ENCODE measurements at regions not wholly inside any gene's neighbourhood (a gene's known extent, or its start where the extent isn't known, plus 50 kb on each side); places are given as distances from the start of the nearest gene placed in this dataset.
"Not testable (repeated sequence)": the region's sequence is repeated elsewhere in the genome, so short reads cannot be mapped to it uniquely, and the experiment has no call there.

- Mint-ChIP-seq H3K27ac (no peak overlapping the region), H3K4me3 (no peak overlapping the region), H3K9me3 (peaks cover 11% of the 10 kb centered on the region), H3K27me3 (ENCODE audit: low read depth, poor library complexity) (peaks cover 7% of the 10 kb centered on the region), H3K4me1 (peaks cover 30% of the 10 kb centered on the region), H3K36me3 (ENCODE audit: low read depth) (no peaks in the 10 kb centered on the region)
- TF ChIP-seq CTCF (IDR thresholded peaks at IDR 0.05) = no peak
- no peak for DNase-seq
Observed at GRCh38 chr12:14216405-14217294, 148.8 kb upstream of the ATF7IP start.

- DNase-seq = no peak
- H3K9me3 Mint-ChIP-seq = peaks cover 11% of the 10 kb centered on the region
- no peak overlapping the region for H3K27ac Mint-ChIP-seq
- H3K4me3 Mint-ChIP-seq = no peak overlapping the region
- H3K36me3 Mint-ChIP-seq (ENCODE audit: low read depth) = no peaks in the 10 kb centered on the region
- peaks cover 4% of the 10 kb centered on the region for H3K27me3 Mint-ChIP-seq (ENCODE audit: low read depth, poor library complexity)
- TF ChIP-seq CTCF (IDR thresholded peaks at IDR 0.05) = no peak
- H3K4me1 Mint-ChIP-seq = peaks cover 8% of the 10 kb centered on the region
Observed at GRCh38 chr12:14219156-14219555, 146.3 kb upstream of the ATF7IP start.

GRCh38 chr12:14219670-14220069, 145.8 kb upstream of the ATF7IP start:
- not testable (repeated sequence) for H3K4me1 Mint-ChIP-seq

GRCh38 chr12:14225064-14225463, 140.4 kb upstream of the ATF7IP start:
- H3K4me1 Mint-ChIP-seq = no peaks in the 10 kb centered on the region
- H3K27me3 Mint-ChIP-seq (ENCODE audit: low read depth, poor library complexity) = peaks cover 4% of the 10 kb centered on the region
- no peak for DNase-seq
- peaks cover 26% of the 10 kb centered on the region for H3K9me3 Mint-ChIP-seq
- H3K27ac Mint-ChIP-seq = no peak overlapping the region
- no peak overlapping the region for H3K4me3 Mint-ChIP-seq
- no peak for TF ChIP-seq CTCF (IDR thresholded peaks at IDR 0.05)
- H3K36me3 Mint-ChIP-seq (ENCODE audit: low read depth) = no peaks in the 10 kb centered on the region

More at GRCh38 chr12:14219670-14220069, 145.8 kb upstream of the ATF7IP start:
- DNase-seq; H3K36me3 Mint-ChIP-seq (ENCODE audit: low read depth); H3K27me3 Mint-ChIP-seq (ENCODE audit: low read depth, poor library complexity); H3K4me3 Mint-ChIP-seq; H3K27ac Mint-ChIP-seq: not testable (repeated sequence)
- peaks cover 11% of the 10 kb centered on the region for H3K9me3 Mint-ChIP-seq

GRCh38 chr12:14235176-14235575, 130.3 kb upstream of the ATF7IP start:
- DNase-seq; H3K27ac Mint-ChIP-seq; H3K4me3 Mint-ChIP-seq; H3K27me3 Mint-ChIP-seq (ENCODE audit: low read depth, poor library complexity): not testable (repeated sequence)
- H3K9me3 Mint-ChIP-seq = peaks cover 33% of the 10 kb centered on the region
- peaks cover 13% of the 10 kb centered on the region for H3K4me1 Mint-ChIP-seq
- H3K36me3 Mint-ChIP-seq (ENCODE audit: low read depth) = peaks cover 11% of the 10 kb centered on the region

- not testable (repeated sequence) for DNase-seq; H3K4me3 Mint-ChIP-seq; H3K27me3 Mint-ChIP-seq (ENCODE audit: low read depth, poor library complexity); H3K27ac Mint-ChIP-seq
- Mint-ChIP-seq H3K4me1 (peaks cover 23% of the 10 kb centered on the region), H3K36me3 (ENCODE audit: low read depth) (peaks cover 12% of the 10 kb centered on the region), H3K9me3 (peaks cover 28% of the 10 kb centered on the region)
Observed at GRCh38 chr12:14236641-14237040, 128.8 kb upstream of the ATF7IP start.

- H3K36me3 Mint-ChIP-seq (ENCODE audit: low read depth) = peaks cover 8% of the 10 kb centered on the region
- peak; percentile 67 for TF ChIP-seq CTCF (IDR thresholded peaks at IDR 0.05)
- H3K4me1 Mint-ChIP-seq = peaks cover 23% of the 10 kb centered on the region
- no peak overlapping the region for H3K4me3 Mint-ChIP-seq
- peaks cover 32% of the 10 kb centered on the region for H3K9me3 Mint-ChIP-seq
- no peak for DNase-seq
- peaks cover 6% of the 10 kb centered on the region for H3K27me3 Mint-ChIP-seq (ENCODE audit: low read depth, poor library complexity)
- no peak overlapping the region for H3K27ac Mint-ChIP-seq
Observed at GRCh38 chr12:14238221-14238792, 127.2 kb upstream of the ATF7IP start.
